M059J (cell line): ENCODE measurements at regions not wholly inside any gene's neighbourhood (a gene's known extent, or its start where the extent isn't known, plus 50 kb on each side); places are given as distances from the start of the nearest gene placed in this dataset.

ENCODE experiments used
- DNase-seq: peaks from one replicate; pipeline ENCODE4 v3.0.0-alpha.2; 2012; ENCODE audit warnings: low read depth

- no peak for DNase-seq
Measured at GRCh38 chr13:55440465-55441085, 1700.1 kb upstream of the PRR20A start.

- no peak for DNase-seq
Measured at GRCh38 chr13:55464222-55464621, 1676.5 kb upstream of the PRR20A start.

DNA sequence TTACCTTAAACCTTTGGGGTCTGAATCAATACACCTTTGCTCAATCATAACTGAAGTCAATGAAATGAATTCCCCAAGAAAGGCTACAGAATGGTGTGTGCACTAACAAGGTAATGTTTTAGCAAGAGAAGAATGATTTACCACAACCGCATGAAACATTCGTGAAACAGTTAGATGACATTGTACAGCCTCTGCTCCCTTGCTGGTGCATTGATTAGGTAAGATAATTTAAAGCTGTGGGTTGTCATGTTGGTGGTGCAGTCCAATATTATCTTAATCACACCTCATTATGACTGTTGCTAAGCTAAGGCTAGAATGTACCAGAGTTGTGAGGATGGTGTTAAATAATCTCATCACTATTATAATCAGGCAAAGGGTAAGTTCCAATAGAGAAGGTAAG, 1673.2 kb upstream of the PRR20A start:
- DNase-seq: no peak

DNA sequence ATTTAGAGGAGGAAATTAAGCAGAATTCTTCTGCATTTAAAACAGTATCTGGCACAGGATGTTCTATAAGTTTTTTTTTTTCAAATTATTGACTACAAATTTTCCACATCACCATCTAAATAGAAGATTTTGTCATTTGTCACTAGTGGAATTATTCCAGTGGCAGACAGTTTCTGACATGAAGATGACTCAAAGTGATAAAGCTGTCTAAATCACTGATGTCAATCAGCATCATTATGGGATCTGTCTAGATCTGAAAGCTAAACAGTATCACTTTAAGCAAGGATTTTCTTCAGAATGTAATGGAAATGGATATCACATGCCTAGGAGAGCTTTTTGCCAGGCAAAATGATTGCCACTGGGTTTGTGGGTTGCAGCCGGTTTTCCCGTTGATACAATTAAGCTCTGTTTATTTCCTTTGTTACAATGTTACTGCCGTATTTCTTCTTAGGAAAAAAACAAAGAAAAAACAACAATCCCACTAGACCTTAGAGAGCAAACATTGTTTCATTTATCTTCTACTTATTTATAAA, 1657.0 kb upstream of the PRR20A start:
- DNase-seq: no peak

- no peak for DNase-seq
Measured at GRCh38 chr13:55493297-55493696, 1647.4 kb upstream of the PRR20A start.

GRCh38 chr13:55497486-55497885, 1643.2 kb upstream of the PRR20A start:
- no peak for DNase-seq

DNA sequence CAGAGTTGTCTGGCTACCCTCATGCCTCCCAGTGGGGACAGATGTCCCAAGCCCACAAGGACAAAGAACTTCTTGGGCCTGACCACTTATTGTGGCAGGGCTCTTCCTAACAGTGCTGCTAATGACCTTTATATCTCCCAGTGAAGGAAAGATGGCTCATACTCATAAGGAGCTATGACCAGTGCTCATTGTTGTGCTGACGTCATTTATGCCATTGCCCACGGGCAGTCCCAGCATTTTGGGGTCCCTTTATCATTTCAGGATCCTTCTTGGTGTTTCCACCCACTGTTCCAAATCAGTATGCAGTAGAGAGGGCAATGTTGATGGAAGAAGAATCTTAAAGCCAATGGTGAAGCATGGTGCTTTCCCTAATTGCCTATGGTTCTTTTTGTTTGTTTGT, 1640.0 kb upstream of the PRR20A start:
- DNase-seq: no peak

GRCh38 chr13:55516610-55517009, 1624.1 kb upstream of the PRR20A start:
- no peak for DNase-seq

- DNase-seq: no peak
Measured at GRCh38 chr13:55517312-55517711, 1623.4 kb upstream of the PRR20A start.

DNA sequence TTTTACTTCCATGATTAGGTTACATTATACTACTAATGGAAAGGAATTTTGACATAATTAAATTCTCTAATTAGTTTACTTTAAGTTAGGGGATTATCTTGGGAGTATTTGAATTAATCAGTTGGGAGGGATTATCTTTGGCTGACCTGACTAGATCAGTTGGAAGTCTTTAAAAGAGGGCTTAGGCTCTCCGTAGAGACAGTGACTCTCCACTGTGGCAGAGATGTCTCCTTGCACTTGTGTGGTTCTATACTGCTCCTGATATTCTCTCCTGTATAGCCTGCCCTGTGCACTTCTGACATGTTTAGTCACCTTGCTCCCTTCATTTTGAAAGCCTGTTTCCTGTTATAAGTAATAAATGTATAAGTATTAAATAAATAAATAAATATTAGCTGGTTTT, 1612.3 kb upstream of the PRR20A start:
- DNase-seq: no peak

- no peak for DNase-seq
Measured at GRCh38 chr13:55534306-55534705, 1606.4 kb upstream of the PRR20A start.

- DNase-seq: no peak
Measured at GRCh38 chr13:55538424-55538823, 1602.3 kb upstream of the PRR20A start.

- no peak for DNase-seq
Measured at GRCh38 chr13:55543053-55543452, 1597.7 kb upstream of the PRR20A start.

- no peak for DNase-seq
Measured at GRCh38 chr13:55550624-55551023, 1590.1 kb upstream of the PRR20A start.

DNA sequence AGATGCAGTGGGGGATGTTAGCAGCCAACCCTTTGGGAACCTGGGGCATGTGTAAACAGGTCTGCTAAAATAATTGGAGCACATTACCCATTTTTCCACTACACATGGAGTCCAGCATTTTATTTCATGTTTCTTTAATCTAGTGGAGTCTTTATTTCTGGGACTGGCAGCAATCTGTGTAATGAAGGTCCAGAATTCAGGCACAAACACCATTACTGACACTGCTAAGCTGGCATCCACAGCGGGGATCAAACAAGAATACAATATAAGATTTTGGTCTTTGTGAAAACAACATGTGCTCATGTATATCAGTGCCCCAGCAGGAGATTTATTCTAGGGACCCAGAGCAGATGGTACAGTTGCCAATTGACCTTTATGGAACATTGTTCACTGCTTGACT, 1587.0 kb upstream of the PRR20A start:
- DNase-seq: no peak

DNA sequence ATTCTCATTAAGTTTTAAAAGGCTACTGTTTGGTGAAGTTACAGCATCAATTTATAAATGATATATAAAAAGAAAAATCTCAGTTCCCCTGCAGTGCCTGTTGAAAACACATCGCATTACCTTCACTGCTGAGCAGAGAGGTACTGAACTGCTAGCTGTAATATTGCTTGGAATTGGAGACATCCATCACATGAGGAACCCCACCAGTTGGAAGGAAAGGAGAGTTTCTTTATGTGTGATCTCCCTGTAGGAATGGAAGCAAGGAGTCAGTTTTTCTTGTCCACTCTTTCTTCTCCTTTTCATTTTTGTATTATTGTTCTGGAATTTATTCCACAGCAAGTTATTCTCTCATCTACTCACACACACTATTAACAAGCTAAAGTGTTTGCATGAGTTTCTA, 1586.0 kb upstream of the PRR20A start:
- DNase-seq: no peak

GRCh38 chr13:55560331-55560730, 1580.4 kb upstream of the PRR20A start:
- no peak for DNase-seq

DNA sequence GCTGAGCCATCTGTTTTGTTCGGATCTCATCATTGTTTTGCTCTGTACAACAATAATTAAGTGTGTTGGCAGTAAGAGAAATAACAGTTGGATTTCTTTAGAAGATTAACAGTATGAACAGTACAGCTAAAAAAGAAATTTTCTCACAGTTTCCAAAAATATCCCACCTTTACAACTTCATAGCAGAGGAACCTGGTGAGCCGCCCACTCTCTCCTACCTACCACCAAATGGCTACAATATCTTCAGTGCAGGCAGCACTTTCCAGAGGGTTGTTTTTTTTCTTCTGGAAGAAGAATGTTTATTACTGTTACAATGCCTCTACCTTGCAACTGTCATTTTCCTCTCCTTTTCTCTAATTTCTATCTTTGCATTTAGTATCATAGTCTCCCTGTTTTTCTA, 1577.5 kb upstream of the PRR20A start:
- DNase-seq: no peak

- DNase-seq: no peak
Measured at GRCh38 chr13:55566334-55566733, 1574.4 kb upstream of the PRR20A start.

GRCh38 chr13:55566779-55567178, 1573.9 kb upstream of the PRR20A start:
- no peak for DNase-seq

- DNase-seq: no peak
Measured at GRCh38 chr13:55567721-55568625, 1572.7 kb upstream of the PRR20A start.

DNA sequence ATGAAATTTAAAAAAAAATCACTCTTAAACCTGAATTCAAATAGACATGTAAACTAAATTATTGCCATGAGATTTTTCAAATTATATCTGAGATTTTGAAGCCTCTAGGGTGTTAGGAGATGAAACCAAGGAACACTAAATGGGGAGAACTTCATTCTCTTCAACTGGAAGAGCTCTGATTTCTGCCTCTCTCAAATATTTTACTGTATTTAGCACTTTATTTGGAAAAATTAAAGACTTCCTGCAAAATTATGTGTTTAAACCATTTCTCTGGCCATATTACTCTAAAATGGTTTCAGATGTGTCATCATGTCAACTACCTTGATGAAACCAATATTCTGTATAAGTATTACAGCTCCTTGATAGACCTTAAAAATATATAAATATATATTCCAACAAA, 1571.6 kb upstream of the PRR20A start:
- no peak for DNase-seq

- DNase-seq: no peak
Measured at GRCh38 chr13:55569514-55569913, 1571.2 kb upstream of the PRR20A start.
